GM10266 (cell line): ENCODE measurements at regions not wholly inside any gene's neighbourhood (a gene's known extent, or its start where the extent isn't known, plus 50 kb on each side); places are given as distances from the start of the nearest gene placed in this dataset.
A peak's percentile ranks its signal among the peaks of the same experiment; 100 is the strongest.

Experiments
- DNase-seq: peaks from one replicate; pipeline ENCODE4 v3.0.0; 2012; ENCODE audit errors: extremely low spot score
- TF ChIP-seq, protein P1 (sequence below): IDR thresholded peaks from 2 replicates; pipeline ENCODE4 v1.5.1; 2012; ENCODE audit warnings: mild to moderate bottlenecking, low read depth; ENCODE audit not compliant: control insufficient read depth, insufficient read depth; ENCODE audit errors: missing control alignments

DNA sequence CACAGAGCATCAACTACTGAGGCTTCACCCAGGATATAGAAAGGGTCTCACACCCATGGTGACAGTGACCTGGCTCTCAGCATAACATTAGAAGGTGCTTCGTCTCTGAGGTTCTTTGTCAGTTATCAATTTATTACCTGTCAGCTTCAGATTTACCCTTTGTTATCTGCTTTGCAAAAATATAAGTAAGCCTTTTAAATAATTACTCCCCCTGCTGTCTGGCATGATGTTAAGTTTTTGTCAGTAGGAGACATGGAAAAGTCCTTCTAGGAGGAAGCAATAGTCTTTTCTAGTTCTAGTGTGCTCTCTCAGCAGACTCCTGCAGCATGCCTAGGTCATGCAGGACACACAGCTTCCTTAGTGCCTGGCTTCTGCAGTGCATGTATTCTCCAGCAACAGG lies 149.9 kb downstream of the RDH14 start:
- TF ChIP-seq, protein P1, sequence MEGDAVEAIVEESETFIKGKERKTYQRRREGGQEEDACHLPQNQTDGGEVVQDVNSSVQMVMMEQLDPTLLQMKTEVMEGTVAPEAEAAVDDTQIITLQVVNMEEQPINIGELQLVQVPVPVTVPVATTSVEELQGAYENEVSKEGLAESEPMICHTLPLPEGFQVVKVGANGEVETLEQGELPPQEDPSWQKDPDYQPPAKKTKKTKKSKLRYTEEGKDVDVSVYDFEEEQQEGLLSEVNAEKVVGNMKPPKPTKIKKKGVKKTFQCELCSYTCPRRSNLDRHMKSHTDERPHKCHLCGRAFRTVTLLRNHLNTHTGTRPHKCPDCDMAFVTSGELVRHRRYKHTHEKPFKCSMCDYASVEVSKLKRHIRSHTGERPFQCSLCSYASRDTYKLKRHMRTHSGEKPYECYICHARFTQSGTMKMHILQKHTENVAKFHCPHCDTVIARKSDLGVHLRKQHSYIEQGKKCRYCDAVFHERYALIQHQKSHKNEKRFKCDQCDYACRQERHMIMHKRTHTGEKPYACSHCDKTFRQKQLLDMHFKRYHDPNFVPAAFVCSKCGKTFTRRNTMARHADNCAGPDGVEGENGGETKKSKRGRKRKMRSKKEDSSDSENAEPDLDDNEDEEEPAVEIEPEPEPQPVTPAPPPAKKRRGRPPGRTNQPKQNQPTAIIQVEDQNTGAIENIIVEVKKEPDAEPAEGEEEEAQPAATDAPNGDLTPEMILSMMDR = no peak

DNA sequence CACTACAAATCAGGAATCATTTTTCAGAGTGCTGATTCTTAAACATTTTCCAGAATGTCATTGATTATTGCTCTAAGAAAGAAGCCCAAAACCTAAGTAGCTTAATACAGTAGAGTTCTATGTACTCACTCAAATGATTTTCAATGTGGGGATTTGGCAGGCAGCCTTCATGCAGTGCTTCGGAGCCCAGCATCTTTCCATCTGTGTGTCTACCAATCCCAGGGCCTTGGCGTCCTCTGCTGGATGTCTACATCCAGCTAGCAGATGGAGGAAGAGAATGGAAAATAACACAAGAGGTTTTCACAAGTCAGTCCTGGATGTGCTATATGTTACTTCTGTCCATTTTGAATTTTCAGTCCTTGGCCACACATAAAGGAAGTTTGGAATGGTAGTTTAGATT lies 151.8 kb downstream of the RDH14 start:
- TF ChIP-seq, protein P1 = no peak
- no peak for DNase-seq

More for the DNA sequence above, 149.9 kb downstream of the RDH14 start:
- no peak for DNase-seq

DNA sequence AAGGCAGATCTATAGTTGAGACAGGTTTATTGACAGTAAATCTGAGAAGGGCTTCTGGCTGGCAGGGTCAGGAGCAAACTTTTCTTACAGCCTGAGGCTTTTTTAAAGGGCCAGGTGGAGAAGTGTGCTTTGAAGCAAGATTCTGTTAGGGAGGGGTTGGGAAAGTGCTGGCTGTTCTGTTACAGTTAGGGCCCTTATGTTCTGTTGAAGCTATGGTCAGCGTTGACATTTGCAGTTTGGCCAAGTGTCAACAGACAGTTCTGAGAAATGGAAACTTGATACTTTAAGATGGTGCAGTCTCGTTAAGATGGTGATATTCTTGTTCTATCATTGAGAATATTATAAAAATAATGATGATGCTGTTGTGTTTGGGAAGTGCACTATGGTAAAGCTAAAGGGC lies 154.2 kb downstream of the RDH14 start:
- TF ChIP-seq, protein P1 = no peak
- DNase-seq = no peak

DNA sequence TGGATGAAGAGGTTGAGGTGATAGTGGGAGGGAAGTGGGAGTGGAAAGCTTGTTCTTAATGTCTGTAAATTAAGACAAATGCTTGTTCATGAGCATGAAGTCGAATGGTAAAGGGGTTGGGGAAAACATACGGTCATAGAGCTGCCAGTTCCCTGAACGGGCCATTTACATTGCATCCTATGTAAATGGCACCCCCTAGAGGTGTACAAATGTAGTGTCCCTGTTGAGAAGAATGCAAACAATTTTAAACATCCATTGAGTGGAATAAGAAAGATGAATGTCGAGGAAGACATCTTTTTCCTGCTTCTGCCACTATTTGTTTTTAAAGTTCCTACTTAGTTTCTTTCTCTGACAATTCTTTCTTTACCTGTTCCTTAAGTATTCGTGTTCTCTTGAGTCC lies 155.7 kb downstream of the RDH14 start:
- TF ChIP-seq, protein P1 = peak; percentile 31
- DNase-seq = no peak

DNA sequence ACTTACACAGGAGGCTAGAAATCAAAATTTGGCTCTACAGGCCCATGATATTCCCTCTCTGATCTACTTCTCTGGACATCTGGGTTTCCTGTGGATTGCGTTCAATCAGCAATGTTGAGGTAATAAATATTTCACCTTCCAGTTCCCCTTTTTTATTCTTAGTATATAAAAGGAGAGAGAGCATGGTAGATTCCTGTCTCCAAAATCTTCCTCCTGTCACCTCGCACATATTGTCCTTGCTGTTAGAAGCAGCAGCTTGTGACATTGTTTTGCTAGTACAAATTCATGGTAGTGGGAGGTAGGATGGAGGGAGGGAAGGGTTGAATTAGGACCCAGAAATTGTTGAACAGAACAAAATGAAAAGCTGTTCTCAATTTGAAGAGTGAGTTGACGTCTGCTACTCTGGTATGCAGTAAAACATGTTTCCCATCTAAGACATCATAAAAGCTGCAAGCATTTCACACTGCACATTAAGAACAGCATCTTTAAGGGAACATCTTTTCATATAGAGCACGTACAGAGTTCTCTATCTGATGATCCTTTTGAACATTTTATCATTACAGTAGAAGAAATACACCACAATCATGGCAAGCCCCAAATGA lies 156.4 kb downstream of the RDH14 start:
- no peak for DNase-seq
- TF ChIP-seq, protein P1 = no peak

DNA sequence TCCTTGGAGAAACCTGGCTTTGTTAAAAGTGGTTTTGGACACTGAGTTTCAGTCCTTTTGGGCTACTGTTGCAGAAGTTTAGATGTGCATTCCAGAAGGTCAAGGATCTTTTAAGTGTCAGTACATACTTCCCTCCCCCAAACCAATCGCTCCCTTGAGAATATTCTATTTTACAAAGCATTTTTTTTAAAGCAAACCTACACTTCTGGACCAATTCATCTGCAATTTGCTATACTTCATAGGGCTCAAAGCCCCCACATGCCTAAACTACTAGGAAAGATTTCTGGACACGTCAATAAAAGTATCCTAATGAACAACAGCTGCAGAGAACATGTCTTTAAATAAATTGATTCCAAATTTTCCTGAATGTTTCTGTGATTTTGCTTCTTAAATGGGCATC lies 157.6 kb downstream of the RDH14 start:
- DNase-seq = no peak
- TF ChIP-seq, protein P1 = no peak

DNA sequence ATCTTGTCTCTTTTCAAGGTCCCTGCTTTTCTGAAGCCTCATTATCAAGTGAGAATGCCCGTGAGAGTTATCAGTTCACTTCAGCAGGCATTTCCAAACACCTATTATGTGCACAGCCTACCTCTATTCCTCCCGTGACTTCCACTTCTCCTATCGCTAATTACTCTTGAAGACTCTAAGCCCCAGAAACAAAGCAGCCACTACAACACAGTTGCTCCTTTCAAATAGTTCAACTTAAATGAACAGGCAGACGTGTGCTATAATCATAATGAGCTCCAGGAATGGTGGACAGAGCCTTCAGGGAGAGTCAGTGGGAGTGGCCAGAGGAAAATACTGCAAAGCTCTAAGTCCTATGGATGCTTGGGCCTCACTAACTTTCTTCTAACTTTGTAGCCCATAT lies 159.0 kb downstream of the RDH14 start:
- no peak for DNase-seq
- TF ChIP-seq, protein P1 = no peak
